ENCODE measurements at regions not wholly inside any gene's neighbourhood (a gene's known extent, or its start where the extent isn't known, plus 50 kb on each side); places are given as distances from the start of the nearest gene placed in this dataset.

GRCh38 chr7:115354925-115355324 lies 433.0 kb downstream of the MDFIC start:
- Histone ChIP-seq H3K27ac (ENCODE audit: low read length) (no peak overlapping the region), H3K36me3 (ENCODE audit: control insufficient read depth in 1 of 2, insufficient read depth in 2 of 2, low read length in 2 of 2) (no peaks in the 10 kb centered on the region), H3K4me1 (ENCODE audit: control insufficient read depth in 1 of 2, insufficient read depth in 2 of 2, low read length in 2 of 2) (no peaks in the 10 kb centered on the region), H3K27me3 (ENCODE audit: low read depth, low read length) (no peaks in the 10 kb centered on the region), H3K9me3 (ENCODE audit: control insufficient read depth in 1 of 2, low read length in 2 of 2) (no peaks in the 10 kb centered on the region), H3K4me3 (ENCODE audit: low read depth in 1 of 2, low read length in 2 of 2) (no peak overlapping the region)

GRCh38 chr7:115352375-115352774 lies 430.5 kb downstream of the MDFIC start:
- Histone ChIP-seq H3K27ac (ENCODE audit: low read length) (no peak overlapping the region), H3K36me3 (ENCODE audit: control insufficient read depth in 1 of 2, insufficient read depth in 2 of 2, low read length in 2 of 2) (no peaks in the 10 kb centered on the region)

GRCh38 chr7:115350764-115351163 lies 428.9 kb downstream of the MDFIC start:
- Histone ChIP-seq H3K36me3 (ENCODE audit: control insufficient read depth in 1 of 2, insufficient read depth in 2 of 2, low read length in 2 of 2) (no peaks in the 10 kb centered on the region), H3K9me3 (ENCODE audit: control insufficient read depth in 1 of 2, low read length in 2 of 2) (no peaks in the 10 kb centered on the region), H3K27me3 (ENCODE audit: low read depth, low read length) (no peaks in the 10 kb centered on the region), H3K4me1 (ENCODE audit: control insufficient read depth in 1 of 2, insufficient read depth in 2 of 2, low read length in 2 of 2) (no peaks in the 10 kb centered on the region), H3K4me3 (ENCODE audit: low read depth in 1 of 2, low read length in 2 of 2) (no peak overlapping the region), H3K27ac (ENCODE audit: low read length) (no peak overlapping the region)

More at GRCh38 chr7:115352375-115352774, 430.5 kb downstream of the MDFIC start:
- H3K27me3 ChIP-seq (ENCODE audit: low read depth, low read length), result no peaks in the 10 kb centered on the region
- no peaks in the 10 kb centered on the region for H3K9me3 ChIP-seq (ENCODE audit: control insufficient read depth in 1 of 2, low read length in 2 of 2)
- H3K4me1 ChIP-seq (ENCODE audit: control insufficient read depth in 1 of 2, insufficient read depth in 2 of 2, low read length in 2 of 2), result no peaks in the 10 kb centered on the region
- H3K4me3 ChIP-seq (ENCODE audit: low read depth in 1 of 2, low read length in 2 of 2), result no peak overlapping the region

GRCh38 chr7:115349635-115350034 lies 427.7 kb downstream of the MDFIC start:
- H3K27ac ChIP-seq (ENCODE audit: low read length), result no peak overlapping the region
- H3K4me3 ChIP-seq (ENCODE audit: low read depth in 1 of 2, low read length in 2 of 2), result no peak overlapping the region
- no peaks in the 10 kb centered on the region for H3K27me3 ChIP-seq (ENCODE audit: low read depth, low read length)
- no peaks in the 10 kb centered on the region for H3K9me3 ChIP-seq (ENCODE audit: control insufficient read depth in 1 of 2, low read length in 2 of 2)
- no peaks in the 10 kb centered on the region for H3K36me3 ChIP-seq (ENCODE audit: control insufficient read depth in 1 of 2, insufficient read depth in 2 of 2, low read length in 2 of 2)
- no peaks in the 10 kb centered on the region for H3K4me1 ChIP-seq (ENCODE audit: control insufficient read depth in 1 of 2, insufficient read depth in 2 of 2, low read length in 2 of 2)

- no peak overlapping the region for H3K27ac ChIP-seq (ENCODE audit: low read length)
- H3K4me1 ChIP-seq (ENCODE audit: control insufficient read depth in 1 of 2, insufficient read depth in 2 of 2, low read length in 2 of 2), result no peaks in the 10 kb centered on the region
- H3K9me3 ChIP-seq (ENCODE audit: control insufficient read depth in 1 of 2, low read length in 2 of 2), result no peaks in the 10 kb centered on the region
- H3K4me3 ChIP-seq (ENCODE audit: low read depth in 1 of 2, low read length in 2 of 2), result no peak overlapping the region
- no peaks in the 10 kb centered on the region for H3K27me3 ChIP-seq (ENCODE audit: low read depth, low read length)
- H3K36me3 ChIP-seq (ENCODE audit: control insufficient read depth in 1 of 2, insufficient read depth in 2 of 2, low read length in 2 of 2), result no peaks in the 10 kb centered on the region
Observed at GRCh38 chr7:115346685-115347084, 424.8 kb downstream of the MDFIC start.

GRCh38 chr7:115340828-115341227 lies 418.9 kb downstream of the MDFIC start:
- no peaks in the 10 kb centered on the region for H3K27me3 ChIP-seq (ENCODE audit: low read depth, low read length)
- no peaks in the 10 kb centered on the region for H3K4me1 ChIP-seq (ENCODE audit: control insufficient read depth in 1 of 2, insufficient read depth in 2 of 2, low read length in 2 of 2)
- H3K4me3 ChIP-seq (ENCODE audit: low read depth in 1 of 2, low read length in 2 of 2), result no peak overlapping the region
- no peaks in the 10 kb centered on the region for H3K9me3 ChIP-seq (ENCODE audit: control insufficient read depth in 1 of 2, low read length in 2 of 2)
- H3K27ac ChIP-seq (ENCODE audit: low read length), result no peak overlapping the region
- H3K36me3 ChIP-seq (ENCODE audit: control insufficient read depth in 1 of 2, insufficient read depth in 2 of 2, low read length in 2 of 2), result no peaks in the 10 kb centered on the region

GRCh38 chr7:115338016-115338415 lies 416.1 kb downstream of the MDFIC start:
- no peaks in the 10 kb centered on the region for H3K27me3 ChIP-seq (ENCODE audit: low read depth, low read length)
- no peak overlapping the region for H3K27ac ChIP-seq (ENCODE audit: low read length)
- H3K36me3 ChIP-seq (ENCODE audit: control insufficient read depth in 1 of 2, insufficient read depth in 2 of 2, low read length in 2 of 2), result no peaks in the 10 kb centered on the region
- H3K4me1 ChIP-seq (ENCODE audit: control insufficient read depth in 1 of 2, insufficient read depth in 2 of 2, low read length in 2 of 2), result no peaks in the 10 kb centered on the region
- no peaks in the 10 kb centered on the region for H3K9me3 ChIP-seq (ENCODE audit: control insufficient read depth in 1 of 2, low read length in 2 of 2)
- no peak overlapping the region for H3K4me3 ChIP-seq (ENCODE audit: low read depth in 1 of 2, low read length in 2 of 2)

- H3K27ac ChIP-seq (ENCODE audit: low read length), result no peak overlapping the region
- H3K36me3 ChIP-seq (ENCODE audit: control insufficient read depth in 1 of 2, insufficient read depth in 2 of 2, low read length in 2 of 2), result no peaks in the 10 kb centered on the region
- no peak overlapping the region for H3K4me3 ChIP-seq (ENCODE audit: low read depth in 1 of 2, low read length in 2 of 2)
- no peaks in the 10 kb centered on the region for H3K9me3 ChIP-seq (ENCODE audit: control insufficient read depth in 1 of 2, low read length in 2 of 2)
- H3K27me3 ChIP-seq (ENCODE audit: low read depth, low read length), result no peaks in the 10 kb centered on the region
- no peaks in the 10 kb centered on the region for H3K4me1 ChIP-seq (ENCODE audit: control insufficient read depth in 1 of 2, insufficient read depth in 2 of 2, low read length in 2 of 2)
Observed at GRCh38 chr7:115332691-115333090, 410.8 kb downstream of the MDFIC start.

- no peak overlapping the region for H3K27ac ChIP-seq (ENCODE audit: low read length)
- no peaks in the 10 kb centered on the region for H3K9me3 ChIP-seq (ENCODE audit: control insufficient read depth in 1 of 2, low read length in 2 of 2)
- no peaks in the 10 kb centered on the region for H3K4me1 ChIP-seq (ENCODE audit: control insufficient read depth in 1 of 2, insufficient read depth in 2 of 2, low read length in 2 of 2)
- H3K27me3 ChIP-seq (ENCODE audit: low read depth, low read length), result no peaks in the 10 kb centered on the region
- no peak overlapping the region for H3K4me3 ChIP-seq (ENCODE audit: low read depth in 1 of 2, low read length in 2 of 2)
- H3K36me3 ChIP-seq (ENCODE audit: control insufficient read depth in 1 of 2, insufficient read depth in 2 of 2, low read length in 2 of 2), result no peaks in the 10 kb centered on the region
Observed at GRCh38 chr7:115329006-115329405, 407.1 kb downstream of the MDFIC start.

GRCh38 chr7:115328018-115328417 lies 406.1 kb downstream of the MDFIC start:
- Histone ChIP-seq H3K27ac (ENCODE audit: low read length) (no peak overlapping the region), H3K36me3 (ENCODE audit: control insufficient read depth in 1 of 2, insufficient read depth in 2 of 2, low read length in 2 of 2) (no peaks in the 10 kb centered on the region), H3K9me3 (ENCODE audit: control insufficient read depth in 1 of 2, low read length in 2 of 2) (no peaks in the 10 kb centered on the region), H3K27me3 (ENCODE audit: low read depth, low read length) (no peaks in the 10 kb centered on the region), H3K4me1 (ENCODE audit: control insufficient read depth in 1 of 2, insufficient read depth in 2 of 2, low read length in 2 of 2) (no peaks in the 10 kb centered on the region), H3K4me3 (ENCODE audit: low read depth in 1 of 2, low read length in 2 of 2) (no peak overlapping the region)

- Histone ChIP-seq H3K27ac (ENCODE audit: low read length) (no peak overlapping the region), H3K9me3 (ENCODE audit: control insufficient read depth in 1 of 2, low read length in 2 of 2) (no peaks in the 10 kb centered on the region), H3K36me3 (ENCODE audit: control insufficient read depth in 1 of 2, insufficient read depth in 2 of 2, low read length in 2 of 2) (no peaks in the 10 kb centered on the region), H3K4me3 (ENCODE audit: low read depth in 1 of 2, low read length in 2 of 2) (no peak overlapping the region), H3K4me1 (ENCODE audit: control insufficient read depth in 1 of 2, insufficient read depth in 2 of 2, low read length in 2 of 2) (no peaks in the 10 kb centered on the region), H3K27me3 (ENCODE audit: low read depth, low read length) (no peaks in the 10 kb centered on the region)
Observed at GRCh38 chr7:115327326-115327725, 405.4 kb downstream of the MDFIC start.

- H3K27me3 ChIP-seq (ENCODE audit: low read depth, low read length), result no peaks in the 10 kb centered on the region
- no peak overlapping the region for H3K4me3 ChIP-seq (ENCODE audit: low read depth in 1 of 2, low read length in 2 of 2)
- no peaks in the 10 kb centered on the region for H3K4me1 ChIP-seq (ENCODE audit: control insufficient read depth in 1 of 2, insufficient read depth in 2 of 2, low read length in 2 of 2)
- H3K9me3 ChIP-seq (ENCODE audit: control insufficient read depth in 1 of 2, low read length in 2 of 2), result no peaks in the 10 kb centered on the region
- no peaks in the 10 kb centered on the region for H3K36me3 ChIP-seq (ENCODE audit: control insufficient read depth in 1 of 2, insufficient read depth in 2 of 2, low read length in 2 of 2)
- no peak overlapping the region for H3K27ac ChIP-seq (ENCODE audit: low read length)
Observed at GRCh38 chr7:115319541-115319940, 397.6 kb downstream of the MDFIC start.

Measured in muscle layer of duodenum (tissue), 2 donors.